ENCODE measurements at regions not wholly inside any gene's neighbourhood (a gene's known extent, or its start where the extent isn't known, plus 50 kb on each side); places are given as distances from the start of the nearest gene placed in this dataset.

DNA sequence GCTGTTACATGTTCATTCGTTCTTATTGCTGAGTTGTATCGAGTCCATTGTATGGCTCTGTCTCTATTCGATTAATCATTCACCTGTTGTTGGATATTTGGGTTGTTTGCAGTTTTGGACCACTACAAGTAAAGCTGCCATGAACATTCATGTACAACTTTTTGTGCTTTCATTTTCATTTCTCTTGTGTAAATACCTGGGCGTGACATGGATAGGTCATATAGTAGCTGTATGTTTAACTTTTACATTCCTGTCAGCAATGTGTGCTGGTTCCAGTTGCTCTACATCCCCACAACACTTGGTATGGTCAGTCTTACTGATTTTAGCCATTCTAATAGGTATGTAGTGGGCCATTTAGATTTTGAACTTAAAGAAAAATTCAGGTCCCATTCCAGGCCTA, 194.2 kb upstream of the PLET1 start:
- DNase-seq (ENCODE audit: low read depth, low spot score): no peak
- H3K27ac ChIP-seq: no peak overlapping the region

DNA sequence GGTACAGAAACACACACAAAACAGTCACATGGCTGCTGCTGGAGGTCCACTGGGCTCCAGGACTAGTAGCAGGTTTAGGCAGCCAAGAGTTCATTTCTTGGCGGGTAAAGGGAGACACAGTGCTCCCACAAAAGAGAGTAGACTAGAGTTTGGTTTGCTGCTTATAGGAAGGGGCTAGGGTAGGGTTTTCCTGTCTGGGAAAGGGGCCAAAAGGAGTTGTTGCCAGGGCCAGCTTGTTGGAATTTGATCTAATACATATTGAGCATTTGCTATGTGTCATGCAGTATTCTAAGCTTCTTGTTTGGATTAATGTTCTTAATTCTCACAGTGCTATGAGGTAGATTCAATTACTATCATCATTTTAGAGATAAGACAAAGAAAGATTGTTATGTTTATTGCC, 195.1 kb upstream of the PLET1 start:
- no peak for DNase-seq (ENCODE audit: low read depth, low spot score)
- H3K27ac ChIP-seq: no peak overlapping the region

DNA sequence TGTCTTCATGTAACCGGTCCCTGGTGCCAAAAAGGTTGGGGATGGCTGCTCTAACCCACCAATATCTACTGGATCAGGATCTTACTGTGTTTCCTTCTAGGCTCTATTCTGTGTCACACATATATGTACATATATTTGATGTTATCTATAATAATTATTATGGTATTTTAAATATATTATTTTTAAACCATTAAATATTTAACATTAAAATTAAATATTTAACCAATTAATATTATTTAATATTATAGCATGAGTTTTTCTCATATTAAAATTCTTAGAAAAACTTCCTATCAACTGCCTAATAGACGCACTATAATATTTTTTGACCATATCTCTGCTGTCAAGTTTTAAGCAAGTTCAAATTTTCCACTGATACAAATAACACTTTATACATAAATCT, 196.9 kb upstream of the PLET1 start:
- DNase-seq (ENCODE audit: low read depth, low spot score): no peak
- no peak overlapping the region for H3K27ac ChIP-seq

DNA sequence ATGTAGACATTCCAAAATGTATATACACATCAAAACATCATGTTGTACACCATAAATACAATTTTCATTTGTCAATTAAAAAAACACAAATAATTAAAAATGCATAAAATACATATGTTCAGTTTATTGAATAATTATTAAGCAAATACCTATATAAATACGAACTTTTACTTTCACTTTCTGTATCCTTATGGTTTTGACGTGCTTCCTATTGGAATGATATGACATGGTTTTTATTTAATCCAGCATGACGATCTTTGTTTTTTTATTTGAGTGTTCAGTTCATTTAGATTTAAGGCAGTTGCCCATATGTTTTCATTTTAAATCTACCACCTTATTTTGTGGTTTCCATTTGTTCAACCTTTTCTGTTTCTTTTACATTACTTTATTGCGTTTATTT, 198.3 kb upstream of the PLET1 start:
- no peak for DNase-seq (ENCODE audit: low read depth, low spot score)
- no peak overlapping the region for H3K27ac ChIP-seq

DNA sequence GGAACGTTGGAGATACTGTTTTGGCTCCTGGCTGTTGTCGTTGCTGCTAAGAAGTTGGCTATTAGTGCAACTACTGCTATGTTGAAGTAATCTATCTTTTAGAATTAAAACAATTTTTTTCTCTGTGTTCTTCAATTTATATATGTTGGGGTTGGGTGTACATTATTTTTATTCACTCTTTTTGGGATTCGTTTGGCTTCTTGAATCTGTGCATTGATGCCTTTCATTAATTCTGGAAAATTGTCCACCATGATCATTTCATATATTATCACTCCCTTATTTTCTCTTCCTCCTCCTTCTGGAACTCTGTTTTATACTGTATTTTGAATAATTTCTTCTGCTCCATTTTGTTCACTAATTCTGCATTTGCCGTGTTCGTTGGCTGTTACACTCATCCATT, 199.5 kb upstream of the PLET1 start:
- no peak for DNase-seq (ENCODE audit: low read depth, low spot score)
- no peak overlapping the region for H3K27ac ChIP-seq

DNA sequence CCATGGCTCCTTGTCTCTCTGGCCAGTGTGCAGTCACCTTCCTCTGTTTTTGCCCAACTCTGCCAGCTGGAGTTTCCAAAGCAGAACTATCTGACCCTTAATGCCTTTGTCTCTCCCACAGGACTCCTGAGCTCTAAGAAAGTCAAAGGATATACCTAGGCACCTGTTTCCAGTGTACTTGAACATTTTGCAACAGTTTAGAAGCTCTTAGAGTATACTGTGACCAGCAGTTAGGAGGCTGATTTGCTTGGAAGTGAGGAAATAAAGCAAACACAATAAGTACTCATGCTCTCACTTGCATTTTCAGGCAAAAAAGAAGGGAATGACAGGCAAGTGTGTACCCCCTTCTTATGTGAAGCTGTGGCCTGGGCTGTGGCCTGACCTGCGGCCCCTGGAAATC, 204.3 kb upstream of the PLET1 start:
- DNase-seq (ENCODE audit: low read depth, low spot score): no peak
- no peak overlapping the region for H3K27ac ChIP-seq

DNA sequence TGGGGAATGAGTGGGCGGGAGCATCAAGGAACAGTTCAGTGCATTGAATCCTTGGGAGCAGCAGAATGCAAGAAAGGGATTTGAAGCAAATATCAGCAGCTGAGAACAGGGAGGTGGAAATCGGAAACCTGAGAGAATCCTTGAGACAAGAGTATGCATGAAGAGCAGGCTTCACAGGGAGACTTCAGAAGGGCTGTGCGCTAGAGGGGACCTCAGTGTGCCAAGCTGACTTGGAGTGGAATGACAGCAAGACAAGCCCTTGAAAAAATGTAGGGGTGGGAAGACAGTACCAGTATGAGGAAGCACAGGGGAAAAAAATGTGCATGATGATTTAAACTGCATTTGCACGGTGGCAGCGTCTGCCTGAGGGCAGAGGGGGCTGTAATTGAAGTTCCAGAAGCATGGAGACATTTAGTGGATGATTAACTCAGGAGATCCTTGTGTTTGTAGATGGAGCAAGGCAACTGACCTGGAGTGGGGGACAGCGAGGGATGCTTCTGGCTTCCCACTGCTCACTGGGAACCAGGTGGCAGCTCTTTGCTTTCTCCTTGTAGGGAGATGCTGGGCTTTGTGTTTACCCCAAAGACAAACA, 204.9 kb upstream of the PLET1 start:
- H3K27ac ChIP-seq: no peak overlapping the region
- no peak for DNase-seq (ENCODE audit: low read depth, low spot score)

DNA sequence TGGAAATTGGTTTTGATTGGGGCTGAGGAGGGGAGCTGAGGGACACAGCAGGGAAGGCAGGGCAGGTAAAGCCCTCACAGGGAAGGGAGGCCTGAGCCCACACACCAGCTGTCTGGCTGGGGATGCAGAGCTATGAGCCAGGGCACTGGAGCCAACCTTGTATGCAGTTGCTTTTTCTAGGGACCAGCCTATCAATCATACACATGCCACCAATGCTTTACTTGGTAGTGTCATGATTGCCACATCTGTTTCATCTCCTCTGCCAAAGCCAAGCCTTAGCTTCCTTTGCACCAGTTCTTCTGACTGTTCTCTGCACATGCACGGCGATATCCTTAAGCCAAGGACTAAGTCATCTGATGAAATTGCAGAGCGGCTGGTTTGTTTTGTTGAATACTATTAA, 207.1 kb upstream of the PLET1 start:
- DNase-seq (ENCODE audit: low read depth, low spot score): no peak

DNA sequence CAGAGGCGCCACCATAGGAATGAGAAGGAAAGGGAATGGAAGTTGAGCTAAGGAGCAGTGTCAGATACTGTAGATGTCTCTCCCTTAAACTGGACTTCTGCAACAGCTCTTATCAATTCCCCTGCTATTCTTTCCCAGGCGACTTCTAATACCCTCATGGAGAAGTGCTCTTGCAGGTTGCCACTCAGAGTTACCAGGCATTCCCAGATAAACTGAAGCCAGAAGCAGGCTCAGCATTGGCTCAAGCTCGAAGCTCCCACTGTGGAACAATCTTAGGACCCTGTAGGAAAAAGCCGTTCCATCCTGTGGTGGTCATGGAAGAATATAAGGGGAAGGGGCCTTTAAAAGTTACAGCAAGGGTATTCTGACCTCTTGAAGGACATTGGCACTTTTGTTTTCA, 208.7 kb upstream of the PLET1 start:
- no peak overlapping the region for H3K27ac ChIP-seq
- no peak for DNase-seq (ENCODE audit: low read depth, low spot score)

More for the DNA sequence above, 207.1 kb upstream of the PLET1 start:
- no peak overlapping the region for H3K27ac ChIP-seq

DNA sequence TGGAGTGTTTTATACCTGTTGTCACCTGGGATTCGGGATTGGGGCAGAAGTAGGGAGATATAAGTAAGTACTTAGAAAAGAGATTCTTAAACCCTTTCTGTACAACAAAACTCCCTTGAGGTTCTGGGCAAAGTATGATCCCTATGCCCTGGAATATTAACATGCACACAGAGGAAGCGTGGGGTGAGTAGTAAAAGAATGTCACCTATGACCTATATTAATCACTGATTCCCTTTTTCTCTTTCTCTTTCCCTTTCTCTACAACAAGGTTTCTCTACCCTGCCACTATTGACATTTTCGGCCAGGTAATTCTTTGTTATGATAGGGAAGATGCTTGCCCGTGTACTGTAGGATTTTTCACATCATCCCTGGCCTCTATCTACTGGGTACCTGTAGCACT, 209.7 kb upstream of the PLET1 start:
- H3K27ac ChIP-seq: no peak overlapping the region
- no peak for DNase-seq (ENCODE audit: low read depth, low spot score)

DNA sequence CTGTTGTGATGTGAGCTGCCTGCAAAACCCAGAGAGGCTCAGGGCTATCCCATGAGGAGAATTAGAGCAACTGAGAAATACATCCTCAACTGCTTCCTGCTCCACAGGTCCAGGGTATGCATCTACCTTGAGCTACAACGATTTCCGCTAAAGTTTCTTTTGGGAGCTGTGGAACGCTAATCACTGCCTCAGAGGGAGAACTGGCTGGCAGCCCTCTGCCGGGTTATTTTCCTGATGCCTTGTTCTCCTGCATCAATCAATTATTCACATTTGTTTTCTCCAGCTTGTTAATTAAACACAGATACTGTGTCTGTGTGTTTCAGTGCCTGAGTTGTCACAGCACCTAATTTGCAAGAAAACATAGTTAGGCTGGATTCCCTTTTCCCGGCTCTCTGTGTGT, 211.1 kb upstream of the PLET1 start:
- DNase-seq (ENCODE audit: low read depth, low spot score): no peak
- H3K27ac ChIP-seq: no peak overlapping the region

DNA sequence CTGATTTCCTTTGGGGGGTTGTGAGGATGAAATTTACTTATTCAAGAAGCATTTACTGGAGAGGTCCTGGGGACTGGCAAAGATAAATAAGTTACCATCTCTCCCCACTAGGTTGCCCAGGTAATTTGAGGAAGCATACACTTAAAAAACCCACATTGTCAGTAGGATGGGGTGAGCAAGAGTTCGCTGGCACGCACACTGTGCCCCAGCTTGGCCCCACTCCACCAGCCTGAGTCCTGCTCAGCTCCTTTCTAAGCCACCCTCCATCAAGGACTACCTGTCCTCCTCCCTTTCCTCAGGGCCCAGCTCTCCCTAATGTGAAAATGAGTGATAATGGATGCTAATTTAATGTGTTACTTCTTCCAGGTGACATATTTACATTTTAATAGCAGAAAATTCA, 216.5 kb upstream of the PLET1 start:
- H3K27ac ChIP-seq: no peak overlapping the region
- no peak for DNase-seq (ENCODE audit: low read depth, low spot score)

DNA sequence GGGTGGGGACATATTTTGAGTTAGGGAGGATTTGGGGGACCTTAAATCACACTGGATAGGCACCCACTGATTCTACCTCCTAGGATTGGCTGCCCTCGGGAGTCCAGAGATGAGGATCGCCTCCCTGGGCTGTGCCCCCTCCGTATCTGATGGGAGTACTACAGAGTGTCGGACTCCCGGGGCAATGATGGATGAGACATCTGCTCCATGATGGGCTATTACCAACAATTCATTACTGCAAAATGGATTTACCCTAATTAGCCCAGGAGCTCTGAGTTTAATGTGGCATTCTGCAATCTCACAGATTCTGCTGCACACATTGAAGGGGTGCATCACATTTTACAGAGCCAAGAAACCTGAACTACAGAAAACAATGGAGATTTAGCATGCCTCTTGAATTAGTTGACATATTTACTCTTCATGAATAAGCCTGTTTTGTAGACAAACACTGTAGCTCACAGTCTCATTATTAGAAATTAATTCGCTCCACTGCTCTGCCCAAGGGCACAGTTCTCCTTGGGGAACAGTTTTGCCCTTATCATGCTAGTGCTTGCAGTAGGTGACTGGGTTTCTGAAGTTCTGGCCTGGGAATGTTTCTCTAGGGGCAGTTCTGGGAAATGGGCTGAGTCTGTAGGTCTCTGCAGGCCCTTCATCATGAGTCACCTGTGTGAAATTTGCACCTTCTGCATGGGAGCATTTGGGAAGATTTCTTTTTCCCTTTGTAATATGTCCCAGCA, 217.1 kb upstream of the PLET1 start:
- DNase-seq (ENCODE audit: low read depth, low spot score): peak; percentile 60
- no peak overlapping the region for H3K27ac ChIP-seq

DNA sequence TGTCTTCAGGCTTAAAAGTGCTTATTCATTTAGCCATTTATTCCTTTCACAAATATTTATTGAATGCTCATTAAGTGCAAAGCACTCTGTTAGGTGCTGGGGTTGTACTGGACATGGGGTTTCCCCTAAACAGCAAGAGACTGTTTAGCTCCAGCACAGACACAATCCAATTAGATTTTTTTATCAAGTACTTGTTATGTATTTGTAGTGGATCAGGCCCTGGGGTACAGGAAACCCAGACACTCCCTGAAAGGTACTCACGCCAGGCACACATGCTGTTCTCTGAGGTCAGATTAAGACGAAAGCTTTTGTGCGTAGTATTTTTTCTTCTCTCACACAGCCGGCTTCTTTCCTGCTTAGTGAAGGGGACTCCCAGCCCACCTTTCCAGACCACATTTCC, 218.1 kb upstream of the PLET1 start:
- DNase-seq (ENCODE audit: low read depth, low spot score): no peak
- H3K27ac ChIP-seq: no peak overlapping the region

DNA sequence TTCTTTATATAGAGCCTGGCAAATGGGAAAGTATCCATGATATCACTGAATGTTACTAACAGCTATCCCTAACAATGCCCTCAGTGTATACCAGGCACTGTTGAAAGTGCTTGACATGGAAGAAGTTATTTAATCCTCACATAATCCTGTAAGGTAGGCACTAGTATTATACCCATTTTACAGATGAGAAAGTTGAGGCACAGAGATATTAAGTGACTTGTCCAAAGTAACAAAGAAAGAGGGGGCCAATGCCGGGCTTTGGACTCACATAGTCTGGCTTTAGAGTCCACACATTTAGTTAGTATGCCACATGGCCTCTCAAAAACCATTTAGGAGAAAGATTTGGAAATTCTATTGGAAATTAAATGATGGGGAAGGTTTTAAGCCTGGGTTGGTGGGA, 220.8 kb upstream of the PLET1 start:
- DNase-seq (ENCODE audit: low read depth, low spot score): no peak
- no peak overlapping the region for H3K27ac ChIP-seq

DNA sequence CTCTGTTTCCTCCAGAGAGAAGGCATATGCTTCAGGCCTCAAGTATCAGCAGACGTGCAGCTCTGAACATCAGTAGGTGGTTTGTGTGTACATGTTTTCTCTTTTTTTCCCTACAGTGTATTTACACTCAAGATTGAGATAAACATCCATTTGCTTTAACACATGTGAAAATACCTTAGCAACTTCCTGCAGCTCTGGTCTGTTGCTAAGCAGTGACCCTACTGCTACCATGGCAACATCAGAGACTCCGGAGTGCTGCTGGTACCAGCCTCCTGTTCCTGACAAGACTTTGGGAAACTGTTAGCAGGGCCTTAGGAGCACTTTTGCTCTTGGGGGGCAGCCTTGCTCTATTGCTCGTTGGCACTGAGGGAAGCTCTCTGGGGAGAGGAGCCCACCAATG, 221.2 kb upstream of the PLET1 start:
- DNase-seq (ENCODE audit: low read depth, low spot score): no peak
- no peak overlapping the region for H3K27ac ChIP-seq

DNA sequence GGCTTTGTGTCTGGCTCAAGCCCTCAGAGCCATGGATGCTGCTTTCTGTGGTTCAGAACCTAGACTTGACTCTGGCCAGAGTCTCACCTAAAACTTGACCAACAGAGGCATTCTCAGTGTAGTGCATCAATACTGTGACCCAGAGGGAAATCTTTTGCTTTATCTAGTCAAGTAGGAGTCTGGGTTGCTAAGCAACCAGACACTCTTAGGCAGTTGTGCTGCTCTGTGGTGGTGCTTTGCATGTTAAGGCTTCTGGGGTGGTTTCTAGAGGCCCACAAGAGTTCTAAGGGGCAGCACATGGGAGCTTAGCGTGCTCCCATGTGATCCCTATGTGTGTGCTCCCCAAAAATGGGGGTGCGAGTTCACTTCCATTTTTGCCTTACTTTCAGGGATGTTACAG, 224.6 kb upstream of the PLET1 start:
- H3K27ac ChIP-seq: no peak overlapping the region
- DNase-seq (ENCODE audit: low read depth, low spot score): no peak

DNA sequence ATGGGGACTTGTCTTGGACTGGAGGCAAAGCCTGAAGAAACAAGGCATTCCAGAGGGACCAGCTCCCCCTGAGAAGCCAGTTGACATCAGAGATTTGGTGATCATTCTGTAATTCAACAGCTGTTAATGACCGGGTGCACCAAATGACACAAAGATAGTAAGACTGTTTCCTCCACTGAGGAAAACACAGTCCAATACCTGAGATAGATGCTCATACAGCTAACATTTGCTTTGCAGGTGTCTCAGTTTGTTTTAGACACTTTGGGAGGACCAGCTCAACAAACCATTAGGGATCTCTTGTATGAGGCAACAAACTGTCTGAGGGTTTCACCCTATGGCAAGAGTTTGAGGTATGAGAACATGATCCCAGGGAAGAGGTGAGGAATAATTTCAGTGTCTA, 237.2 kb upstream of the PLET1 start:
- DNase-seq (ENCODE audit: low read depth, low spot score): no peak
- H3K27ac ChIP-seq: no peak overlapping the region

DNA sequence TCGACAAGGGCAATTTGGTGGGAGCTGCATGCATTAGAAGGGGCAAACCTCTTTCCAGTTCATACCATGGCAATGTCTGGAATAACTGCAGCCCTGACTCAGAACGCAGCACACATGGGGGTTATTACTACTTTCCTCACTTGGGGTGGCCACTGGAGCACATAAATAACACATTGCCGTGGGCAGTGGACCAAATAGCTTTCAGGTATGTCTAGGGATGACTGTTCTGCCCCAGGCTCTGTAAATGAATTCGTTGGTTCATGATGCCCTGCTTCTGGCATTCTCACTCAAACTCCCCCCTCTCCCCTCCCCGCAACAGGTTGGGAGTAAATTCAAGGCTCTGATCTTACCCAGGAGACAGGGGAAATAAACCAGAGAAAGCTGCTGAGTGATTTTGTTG, 238.0 kb upstream of the PLET1 start:
- H3K27ac ChIP-seq: no peak overlapping the region
- no peak for DNase-seq (ENCODE audit: low read depth, low spot score)

DNA sequence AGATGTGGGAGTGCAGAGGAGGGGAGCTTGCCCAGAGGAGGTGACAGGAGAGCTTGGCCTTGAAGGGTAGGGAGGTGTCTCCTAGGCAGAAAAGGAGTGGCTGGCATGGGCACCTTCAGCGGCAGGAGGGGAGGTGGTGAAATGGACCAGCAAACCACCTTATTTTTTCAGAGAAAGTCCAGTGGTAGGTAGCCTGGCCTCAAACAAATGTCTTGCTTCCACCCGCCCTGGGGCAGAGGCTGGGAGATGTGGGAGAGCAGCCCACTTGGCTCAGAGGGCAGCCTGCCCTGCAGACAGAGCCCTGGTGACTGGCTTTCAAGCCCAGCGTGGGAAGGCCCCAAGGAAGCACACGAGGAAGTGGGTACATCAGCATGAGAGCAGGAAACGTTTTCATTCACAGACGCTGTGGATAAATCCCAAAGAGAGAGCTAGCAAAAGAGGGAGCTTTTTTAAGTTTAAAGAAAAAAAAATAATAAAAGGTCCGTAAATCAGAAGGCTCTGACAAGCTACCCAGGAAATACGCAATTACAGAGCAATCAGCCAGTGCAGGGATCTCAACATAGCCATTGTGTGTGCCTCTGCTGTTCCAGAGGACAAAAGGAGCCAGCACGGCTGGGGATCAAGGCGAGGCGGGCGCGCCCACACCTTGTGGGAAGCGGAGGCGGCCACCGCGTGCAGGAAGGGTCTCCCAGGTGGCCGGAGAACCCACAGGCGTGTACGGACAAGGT, 238.7 kb upstream of the PLET1 start:
- no peak overlapping the region for H3K27ac ChIP-seq
- no peak for DNase-seq (ENCODE audit: low read depth, low spot score)

DNA sequence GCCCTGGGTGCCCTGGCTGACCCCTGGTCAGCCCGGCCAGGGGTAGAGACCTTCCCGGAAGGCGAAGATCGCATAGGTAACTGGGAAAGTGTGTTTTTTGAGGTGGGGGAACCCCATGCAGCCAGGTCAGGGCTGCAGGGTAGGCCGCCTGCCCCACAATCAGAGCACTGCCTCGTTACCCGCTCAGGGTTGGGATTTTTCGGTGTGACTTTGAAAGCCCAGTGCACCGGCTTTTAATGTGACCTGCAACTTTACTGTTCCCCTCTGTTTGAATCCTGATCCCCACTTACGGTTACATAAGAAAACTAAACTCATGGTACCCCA, 239.2 kb upstream of the PLET1 start:
- DNase-seq (ENCODE audit: low read depth, low spot score): no peak
- H3K27ac ChIP-seq: no peak overlapping the region

DNA sequence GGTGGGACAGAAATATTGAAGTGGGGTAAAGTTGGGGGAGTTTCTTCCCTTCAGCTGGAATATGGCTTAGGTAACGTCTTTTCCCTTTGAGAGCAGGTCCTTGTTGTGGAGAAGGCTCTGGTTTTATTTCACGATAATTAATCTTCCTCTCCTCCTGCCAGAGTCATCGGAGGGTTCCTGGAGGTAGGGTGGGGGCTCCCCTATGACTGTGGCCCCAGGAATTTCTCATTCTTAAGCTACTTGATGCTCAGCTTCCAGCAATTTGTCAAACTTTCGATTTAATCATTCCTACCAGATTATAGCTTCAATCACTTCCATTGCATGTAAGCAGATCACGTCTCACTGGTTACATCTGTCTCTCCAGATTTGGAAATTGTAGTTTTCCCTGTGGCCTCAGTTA, 242.8 kb upstream of the PLET1 start:
- DNase-seq (ENCODE audit: low read depth, low spot score): no peak

More for the DNA sequence above, 242.8 kb upstream of the PLET1 start:
- H3K27ac ChIP-seq: no peak overlapping the region
